GM23338 (cell line): ENCODE measurements at regions not wholly inside any gene's neighbourhood (a gene's known extent, or its start where the extent isn't known, plus 50 kb on each side); places are given as distances from the start of the nearest gene placed in this dataset.

Experiments used
- CTCF ChIP-seq, 2 experiments: fragments of 200-600 bp in 1 of 2; sonication (generic) in 1 of 2; conservative IDR thresholded peaks; 2 replicates each; pipeline versions ENCODE4 v1.5.1 to v1.6.1; 2016 to 2017; ENCODE audit warnings: antibody characterized with exemption in 2 of 2, low read depth in 2 of 2, mild to moderate bottlenecking in 2 of 2, moderate library complexity in 1 of 2
- TF ChIP-seq, protein P1 (sequence below): IDR thresholded peaks from 2 replicates; pipeline ENCODE4 v1.6.1; 2016; ENCODE audit warnings: antibody characterized with exemption

DNA sequence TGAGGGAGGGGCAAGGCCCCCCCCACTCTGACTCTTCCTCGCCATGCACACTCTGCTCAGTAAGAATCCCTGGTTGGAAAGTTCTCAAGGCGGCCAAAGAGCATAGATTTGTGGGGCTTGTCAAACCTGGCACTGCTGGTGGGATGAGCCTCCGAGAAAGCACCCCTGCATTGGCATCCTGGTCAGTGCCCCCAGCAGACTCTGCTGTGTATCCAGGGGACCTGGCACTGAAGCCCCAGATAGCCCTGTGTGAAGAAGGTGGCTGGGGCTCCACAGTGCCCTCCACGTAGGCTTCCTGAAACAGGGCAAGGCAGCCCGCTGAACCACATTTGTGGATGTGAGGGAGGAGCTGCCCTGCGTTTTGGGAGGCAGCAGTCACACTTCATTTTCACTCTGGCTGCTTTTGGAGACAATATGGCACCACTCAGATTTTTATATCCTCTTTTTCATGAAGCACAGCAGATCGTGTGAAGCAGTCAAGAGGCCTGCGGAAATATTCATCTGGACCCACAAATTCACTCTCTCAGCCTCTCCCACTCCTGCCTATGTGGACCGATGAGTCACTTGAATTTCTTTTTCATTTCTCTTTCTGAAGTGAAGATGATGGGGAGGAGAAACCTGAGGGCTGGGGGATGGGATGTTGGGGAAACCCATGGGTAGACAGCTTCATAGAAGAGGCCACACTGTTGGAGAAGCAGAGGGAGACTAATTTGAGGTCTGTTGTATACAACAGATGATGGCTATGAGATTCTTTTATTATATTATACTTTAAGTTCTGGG lies 88.7 kb upstream of the BCL6 start:
- no peak for TF ChIP-seq CTCF (conservative IDR thresholded peaks at IDR 0.05; ENCODE audit: low read depth in 2 of 2)
- TF ChIP-seq, protein P1, sequence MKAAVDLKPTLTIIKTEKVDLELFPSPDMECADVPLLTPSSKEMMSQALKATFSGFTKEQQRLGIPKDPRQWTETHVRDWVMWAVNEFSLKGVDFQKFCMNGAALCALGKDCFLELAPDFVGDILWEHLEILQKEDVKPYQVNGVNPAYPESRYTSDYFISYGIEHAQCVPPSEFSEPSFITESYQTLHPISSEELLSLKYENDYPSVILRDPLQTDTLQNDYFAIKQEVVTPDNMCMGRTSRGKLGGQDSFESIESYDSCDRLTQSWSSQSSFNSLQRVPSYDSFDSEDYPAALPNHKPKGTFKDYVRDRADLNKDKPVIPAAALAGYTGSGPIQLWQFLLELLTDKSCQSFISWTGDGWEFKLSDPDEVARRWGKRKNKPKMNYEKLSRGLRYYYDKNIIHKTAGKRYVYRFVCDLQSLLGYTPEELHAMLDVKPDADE: no peak
